Endothelial cell of umbilical vein (primary cell): ENCODE measurements at regions not wholly inside any gene's neighbourhood (a gene's known extent, or its start where the extent isn't known, plus 50 kb on each side); places are given as distances from the start of the nearest gene placed in this dataset.

Source experiments
- BruUV-seq: library from RNA; stranded (reverse); fragments of 400-500 nt; replicated peaks from 2 replicates; lab custom pipeline; 2021; lab: Mats Ljungman, UMichigan
- CTCF ChIA-PET: fragments of 300-600, 350-600 bp; sonication (Branson Sonifier 250); formaldehyde crosslinking; loops from one replicate; lab custom pipeline; 2021; ENCODE audit warnings: antibody characterized with exemption, inconsistent platforms; lab: Charles Lee
- POLR2A ChIA-PET: fragments of 300-600, 350-600 bp; sonication (Branson Sonifier 250); formaldehyde crosslinking; loops from one replicate; lab custom pipeline; 2021; ENCODE audit warnings: antibody characterized with exemption, inconsistent platforms; lab: Charles Lee
- DNase-seq: peaks from one replicate; pipeline ENCODE4 v3.0.0-alpha.2; 2011; ENCODE audit warnings: low read depth, low spot score
- FAIRE-seq: peaks from 2 replicates; lab custom pipeline; 2011; peaks lifted over from hg19 to GRCh38; lab: Jason Lieb, UNC
- H2AFZ ChIP-seq: 2 replicates; pipeline ENCODE4 v1.6.0; 2012; ENCODE audit warnings: low read depth, low read length, control low read depth, inconsistent platforms
- H3K27ac ChIP-seq: 2 replicates; pipeline ENCODE4 v1.5.1; 2011; ENCODE audit warnings: low read depth, mild to moderate bottlenecking, control low read depth, low read length, moderate library complexity; ENCODE audit not compliant: insufficient read depth
- H3K27me3 ChIP-seq, 2 experiments: 2 replicates each; pipeline versions ENCODE4 v1.6.0 to v1.6.1; 2011; ENCODE audit warnings: low read length in 2 of 2, mixed read lengths in 1 of 2; ENCODE audit not compliant: control insufficient read depth in 2 of 2, insufficient read depth in 2 of 2
- H3K36me3 ChIP-seq, 2 experiments: 2 replicates in 1 of 2; 3 replicates in 1 of 2; pipeline ENCODE4 v1.5.1; 2011; ENCODE audit warnings: low read length in 2 of 2, mild to moderate bottlenecking in 1 of 2, moderate library complexity in 1 of 2; ENCODE audit not compliant: control insufficient read depth in 2 of 2, insufficient read depth in 2 of 2; ENCODE audit errors: extremely low read depth in 1 of 2
- H3K4me1 ChIP-seq: 3 replicates; pipeline ENCODE4 v1.5.1; 2011; ENCODE audit warnings: mild to moderate bottlenecking, low read length; ENCODE audit not compliant: control insufficient read depth, insufficient read depth; ENCODE audit errors: extremely low read depth
- H3K4me2 ChIP-seq: 2 replicates; pipeline ENCODE4 v1.6.1; 2011; ENCODE audit warnings: low read length, control low read depth, mixed read lengths; ENCODE audit not compliant: insufficient read depth
- H3K4me3 ChIP-seq, 3 experiments: fragments of 200-600 bp in 1 of 3; sonication (generic), shearing (Covaris generic) in 1 of 3; replicated peaks in 1 of 3; 2 replicates each; pipeline ENCODE4 v1.5.1; 2011 to 2016; ENCODE audit warnings: control low read depth in 3 of 3, low read length in 3 of 3, mild to moderate bottlenecking in 2 of 3, inconsistent platforms in 1 of 3, low read depth in 1 of 3, moderate library complexity in 1 of 3; ENCODE audit not compliant: insufficient read depth in 1 of 3
- H3K79me2 ChIP-seq: 2 replicates; pipeline ENCODE4 v1.6.0; 2012; ENCODE audit warnings: low read length, inconsistent platforms; ENCODE audit not compliant: control insufficient read depth, insufficient read depth
- H3K9ac ChIP-seq: replicated peaks from 2 replicates; pipeline ENCODE3; 2011; ENCODE audit warnings: low read length, control low read depth; ENCODE audit not compliant: insufficient read depth; ENCODE audit errors: extremely low read depth
- H3K9me1 ChIP-seq: replicated peaks from 3 replicates; pipeline ENCODE4 v1.6.0; 2011; ENCODE audit warnings: mild to moderate bottlenecking, low read length; ENCODE audit not compliant: control insufficient read depth, insufficient read depth; ENCODE audit errors: extremely low read depth
- H3K9me3 ChIP-seq: replicated peaks from 2 replicates; pipeline ENCODE4 v1.5.1; 2012; ENCODE audit warnings: low read length, inconsistent platforms; ENCODE audit not compliant: control insufficient read depth, insufficient read depth
- H4K20me1 ChIP-seq: replicated peaks from 2 replicates; pipeline ENCODE3; 2011; ENCODE audit warnings: mild to moderate bottlenecking, low read length; ENCODE audit not compliant: control insufficient read depth, insufficient read depth; ENCODE audit errors: extremely low read depth
- EZH2 ChIP-seq: IDR thresholded peaks from 2 replicates; pipeline ENCODE4 v1.6.1; 2012; ENCODE audit warnings: borderline replicate concordance, low read depth, mild to moderate bottlenecking, moderate library complexity, low read length, inconsistent platforms; ENCODE audit not compliant: severe bottlenecking
- FOS ChIP-seq: IDR thresholded peaks from 2 replicates; pipeline ENCODE4 v1.6.1; 2011; ENCODE audit warnings: mild to moderate bottlenecking, low read length, moderate library complexity, borderline replicate concordance; ENCODE audit not compliant: insufficient read depth
- GATA2 ChIP-seq: IDR thresholded peaks from 2 replicates; pipeline ENCODE4 v1.7.0; 2011; ENCODE audit warnings: low read depth, mild to moderate bottlenecking, moderate library complexity, mixed read lengths, low read length; ENCODE audit not compliant: insufficient read length, insufficient read depth
- JUN ChIP-seq: IDR thresholded peaks from 2 replicates; pipeline ENCODE4 v1.6.1; 2011; ENCODE audit warnings: borderline replicate concordance, low read depth; ENCODE audit not compliant: insufficient read length, insufficient read depth
- MYC ChIP-seq: IDR thresholded peaks from one replicate; pipeline ENCODE4 v1.6.1; 2011; ENCODE audit warnings: mild to moderate bottlenecking, low read depth, low read length
- POLR2A ChIP-seq: IDR thresholded peaks from 2 replicates; pipeline ENCODE4 v1.6.1; 2012; ENCODE audit warnings: low read depth, mild to moderate bottlenecking, control low read depth, low read length
- POLR2AphosphoS5 ChIP-seq: IDR thresholded peaks from 2 replicates; pipeline ENCODE4 v1.6.1; 2012; ENCODE audit warnings: low read depth, mild to moderate bottlenecking, control low read depth, low read length, moderate library complexity; ENCODE audit not compliant: insufficient read depth
- dilution Hi-C: fragments of 300-500 bp; cut with MboI; formaldehyde crosslinking; loops from one replicate; pipeline ENCODE4 v1.15.0; 2019; ENCODE audit warnings: low sequenced_read_pairs; ENCODE audit not compliant: extremely low pct_ligation_motif_present
- intact Hi-C: fragments of 100-400 bp; cut with micrococcal nuclease; formaldehyde crosslinking; loops from one replicate; pipeline ENCODE4 v1.10.0; 2022
- TF ChIP-seq, protein P1 (sequence below), 2 donors: IDR thresholded peaks; 1 replicate in 1 of 2; 2 replicates in 1 of 2; pipeline ENCODE4 v1.5.1; 2011; ENCODE audit warnings: low read length in 2 of 2, mild to moderate bottlenecking in 2 of 2, moderate library complexity in 2 of 2, control low read depth in 1 of 2, inconsistent platforms in 1 of 2, low read depth in 1 of 2; ENCODE audit not compliant: insufficient read depth in 1 of 2; ENCODE audit errors: extremely low read depth in 1 of 2
- TF ChIP-seq, protein P2 (sequence below): IDR thresholded peaks from 2 replicates; pipeline ENCODE4 v1.6.1; 2011; ENCODE audit not compliant: insufficient read depth, insufficient read length

DNA sequence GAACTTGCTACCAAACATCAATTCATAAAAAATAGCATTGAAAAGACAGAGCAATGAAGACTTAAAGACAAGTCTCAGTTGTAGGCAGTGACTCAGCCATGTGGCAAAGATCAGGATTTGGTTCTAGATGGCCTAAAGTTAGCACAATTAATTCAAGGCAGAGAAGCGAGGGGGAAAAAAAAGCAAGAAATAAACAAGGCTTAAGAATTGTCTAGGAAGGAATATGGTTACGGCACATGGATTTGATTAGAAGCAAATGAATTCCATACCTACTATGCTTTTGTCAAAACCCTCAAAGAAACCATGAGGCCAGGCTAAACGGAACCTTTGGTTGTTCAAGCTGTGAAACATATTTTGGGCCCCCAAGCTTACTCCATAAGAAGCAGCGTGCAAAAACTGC lies 362.2 kb upstream of the KCNH7 start:
- TF ChIP-seq, protein P1, sequence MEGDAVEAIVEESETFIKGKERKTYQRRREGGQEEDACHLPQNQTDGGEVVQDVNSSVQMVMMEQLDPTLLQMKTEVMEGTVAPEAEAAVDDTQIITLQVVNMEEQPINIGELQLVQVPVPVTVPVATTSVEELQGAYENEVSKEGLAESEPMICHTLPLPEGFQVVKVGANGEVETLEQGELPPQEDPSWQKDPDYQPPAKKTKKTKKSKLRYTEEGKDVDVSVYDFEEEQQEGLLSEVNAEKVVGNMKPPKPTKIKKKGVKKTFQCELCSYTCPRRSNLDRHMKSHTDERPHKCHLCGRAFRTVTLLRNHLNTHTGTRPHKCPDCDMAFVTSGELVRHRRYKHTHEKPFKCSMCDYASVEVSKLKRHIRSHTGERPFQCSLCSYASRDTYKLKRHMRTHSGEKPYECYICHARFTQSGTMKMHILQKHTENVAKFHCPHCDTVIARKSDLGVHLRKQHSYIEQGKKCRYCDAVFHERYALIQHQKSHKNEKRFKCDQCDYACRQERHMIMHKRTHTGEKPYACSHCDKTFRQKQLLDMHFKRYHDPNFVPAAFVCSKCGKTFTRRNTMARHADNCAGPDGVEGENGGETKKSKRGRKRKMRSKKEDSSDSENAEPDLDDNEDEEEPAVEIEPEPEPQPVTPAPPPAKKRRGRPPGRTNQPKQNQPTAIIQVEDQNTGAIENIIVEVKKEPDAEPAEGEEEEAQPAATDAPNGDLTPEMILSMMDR (IDR thresholded peaks at IDR 0.05; ENCODE audit: extremely low read depth in 1 of 2, insufficient read depth in 1 of 2, low read depth in 1 of 2, low read length in 2 of 2) = no peak
- TF ChIP-seq, protein P2, sequence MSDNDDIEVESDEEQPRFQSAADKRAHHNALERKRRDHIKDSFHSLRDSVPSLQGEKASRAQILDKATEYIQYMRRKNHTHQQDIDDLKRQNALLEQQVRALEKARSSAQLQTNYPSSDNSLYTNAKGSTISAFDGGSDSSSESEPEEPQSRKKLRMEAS = no peak
- no peak for TF ChIP-seq EZH2
- no peak for TF ChIP-seq POLR2A
- no peak for TF ChIP-seq MYC
- TF ChIP-seq FOS = no peak
- no peak for TF ChIP-seq POLR2AphosphoS5
- TF ChIP-seq JUN = no peak
- no peak for TF ChIP-seq GATA2
- no peaks in the 10 kb centered on the region for H3K79me2 ChIP-seq
- dilution Hi-C loops = no loop called here
- no peaks in the 10 kb centered on the region for H3K9me3 ChIP-seq
- H3K9ac ChIP-seq = no peak overlapping the region
- H2AFZ ChIP-seq = no peak overlapping the region
- H3K36me3 ChIP-seq = no peaks in the 10 kb centered on the region
- intact Hi-C loops = no loop called here
- ChIA-PET CTCF (interaction anchor here (1.0 to 1.8 kb wide), 5 partner anchors 8 to 861 kb away, joined by 3 to 6 read pairs (median 5); no protein-coding TSS in a partner anchor), POLR2A (no interaction called here)
- H3K4me1 ChIP-seq = no peaks in the 10 kb centered on the region
- no peak overlapping the region for H3K4me3 ChIP-seq
- H3K9me1 ChIP-seq = no peaks in the 10 kb centered on the region
- no peak for FAIRE-seq
- H3K27me3 ChIP-seq = peaks cover 0 to 3% of the 10 kb centered on the region in 2 experiments
- no peak for DNase-seq
- H3K27ac ChIP-seq = no peak overlapping the region
- no peak overlapping the region for H3K4me2 ChIP-seq
- BruUV-seq = no TSS peak
- no peaks in the 10 kb centered on the region for H4K20me1 ChIP-seq
